Medulla oblongata (tissue), 1 donor: ENCODE measurements at regions not wholly inside any gene's neighbourhood (a gene's known extent, or its start where the extent isn't known, plus 50 kb on each side); places are given as distances from the start of the nearest gene placed in this dataset.
A peak's percentile ranks its signal among the peaks of the same experiment; 100 is the strongest.
"Not testable (repeated sequence)": the region's sequence is repeated elsewhere in the genome, so short reads cannot be mapped to it uniquely, and the experiment has no call there.

Experiments used
- DNase-seq: peaks from one replicate; pipeline ENCODE4 v3.0.0-alpha.2; 2015; ENCODE audit errors: extremely low spot score

GRCh38 chr5:25764733-25765132, 1120.0 kb upstream of the CDH10 start:
- no peak for DNase-seq

GRCh38 chr5:25763781-25764180, 1119.0 kb upstream of the CDH10 start:
- DNase-seq, result no peak

- no peak for DNase-seq
Observed at GRCh38 chr5:25754895-25755294, 1110.1 kb upstream of the CDH10 start.

GRCh38 chr5:25744908-25745307, 1100.1 kb upstream of the CDH10 start:
- DNase-seq, result no peak

GRCh38 chr5:25716680-25717079, 1071.9 kb upstream of the CDH10 start:
- DNase-seq, result no peak

- DNase-seq, result no peak
Observed at GRCh38 chr5:25713259-25713658, 1068.5 kb upstream of the CDH10 start.

GRCh38 chr5:25707093-25707492, 1062.3 kb upstream of the CDH10 start:
- DNase-seq, result no peak

GRCh38 chr5:25701936-25702335, 1057.2 kb upstream of the CDH10 start:
- DNase-seq, result no peak

- no peak for DNase-seq
Observed at GRCh38 chr5:25694801-25695200, 1050.0 kb upstream of the CDH10 start.

GRCh38 chr5:25688156-25688555, 1043.4 kb upstream of the CDH10 start:
- no peak for DNase-seq

- no peak for DNase-seq
Observed at GRCh38 chr5:25669645-25670401, 1025.0 kb upstream of the CDH10 start.

GRCh38 chr5:25662610-25663009, 1017.8 kb upstream of the CDH10 start:
- no peak for DNase-seq

- DNase-seq, result not testable (repeated sequence)
Observed at GRCh38 chr5:25650316-25650715, 1005.5 kb upstream of the CDH10 start.

GRCh38 chr5:25649628-25650265, 1005.0 kb upstream of the CDH10 start:
- DNase-seq, result no peak

GRCh38 chr5:25646421-25647341, 1001.9 kb upstream of the CDH10 start:
- DNase-seq, result no peak

GRCh38 chr5:25641124-25641523, 996.3 kb upstream of the CDH10 start:
- DNase-seq, result no peak

- DNase-seq, result no peak
Observed at GRCh38 chr5:25619273-25619672, 974.5 kb upstream of the CDH10 start.

GRCh38 chr5:25618821-25619220, 974.0 kb upstream of the CDH10 start:
- DNase-seq, result no peak

GRCh38 chr5:25614466-25614865, 969.7 kb upstream of the CDH10 start:
- no peak for DNase-seq

- DNase-seq, result no peak
Observed at GRCh38 chr5:25604681-25605080, 959.9 kb upstream of the CDH10 start.

GRCh38 chr5:25579111-25579510, 934.3 kb upstream of the CDH10 start:
- peak; percentile 2 for DNase-seq

- DNase-seq, result no peak
Observed at GRCh38 chr5:25573691-25574090, 928.9 kb upstream of the CDH10 start.
